ENCODE measurements at regions not wholly inside any gene's neighbourhood (a gene's known extent, or its start where the extent isn't known, plus 50 kb on each side); places are given as distances from the start of the nearest gene placed in this dataset.

DNA sequence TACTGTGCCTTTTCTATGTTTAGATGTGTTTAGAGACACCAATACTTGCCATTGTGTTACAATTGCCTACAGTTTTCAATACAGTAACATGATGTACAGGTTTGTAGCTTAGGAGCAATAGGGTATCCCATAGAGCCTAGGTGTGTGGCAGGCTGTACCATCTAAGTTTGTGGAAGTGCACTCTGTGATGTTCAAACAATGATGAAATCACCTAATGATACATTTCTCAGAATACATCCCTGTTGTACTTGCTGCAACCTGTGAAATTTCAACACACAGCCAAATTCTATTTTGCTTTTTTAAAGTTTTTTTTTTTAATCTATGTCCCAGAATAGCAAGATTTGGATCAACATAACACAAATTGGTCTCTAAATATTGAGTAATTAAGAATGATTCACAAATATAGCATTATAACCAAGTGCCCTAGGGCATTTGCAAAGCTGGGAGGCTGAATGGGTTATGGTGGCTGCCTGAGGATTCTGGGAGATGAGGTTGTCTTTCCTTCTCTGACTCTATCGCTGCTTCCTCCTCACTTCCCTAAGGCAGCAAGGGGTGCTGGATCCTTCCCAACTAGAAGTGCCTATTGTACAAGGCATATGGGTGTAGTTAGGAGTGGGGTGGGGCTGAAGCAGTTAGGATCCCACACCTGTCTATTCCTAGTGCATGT, 78.3 kb downstream of the SKA1 start:
- Histone ChIP-seq H3K36me3 (no peaks in the 10 kb centered on the region), H3K27ac (no peak overlapping the region), H3K9me3 (no peaks in the 10 kb centered on the region), H3K4me3 (no peak overlapping the region), H3K27me3 (peaks cover 0 to 8% (median 0%) of the 10 kb centered on the region in 4 donors), H3K4me1 (peaks cover 0 to 18% (median 7%) of the 10 kb centered on the region in 3 donors)
- WGBS, 2 donors = 33 to 45% methylated on average over 1 of the region's 1 CpG
- TF ChIP-seq, protein P1, sequence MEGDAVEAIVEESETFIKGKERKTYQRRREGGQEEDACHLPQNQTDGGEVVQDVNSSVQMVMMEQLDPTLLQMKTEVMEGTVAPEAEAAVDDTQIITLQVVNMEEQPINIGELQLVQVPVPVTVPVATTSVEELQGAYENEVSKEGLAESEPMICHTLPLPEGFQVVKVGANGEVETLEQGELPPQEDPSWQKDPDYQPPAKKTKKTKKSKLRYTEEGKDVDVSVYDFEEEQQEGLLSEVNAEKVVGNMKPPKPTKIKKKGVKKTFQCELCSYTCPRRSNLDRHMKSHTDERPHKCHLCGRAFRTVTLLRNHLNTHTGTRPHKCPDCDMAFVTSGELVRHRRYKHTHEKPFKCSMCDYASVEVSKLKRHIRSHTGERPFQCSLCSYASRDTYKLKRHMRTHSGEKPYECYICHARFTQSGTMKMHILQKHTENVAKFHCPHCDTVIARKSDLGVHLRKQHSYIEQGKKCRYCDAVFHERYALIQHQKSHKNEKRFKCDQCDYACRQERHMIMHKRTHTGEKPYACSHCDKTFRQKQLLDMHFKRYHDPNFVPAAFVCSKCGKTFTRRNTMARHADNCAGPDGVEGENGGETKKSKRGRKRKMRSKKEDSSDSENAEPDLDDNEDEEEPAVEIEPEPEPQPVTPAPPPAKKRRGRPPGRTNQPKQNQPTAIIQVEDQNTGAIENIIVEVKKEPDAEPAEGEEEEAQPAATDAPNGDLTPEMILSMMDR (IDR thresholded peaks at IDR 0.05) = no peak
- TF ChIP-seq POLR2A (IDR thresholded peaks at IDR 0.05) = no peak
- intact Hi-C loops (cut with DNase I) = no loop called here
- DNase-seq = no peak

DNA sequence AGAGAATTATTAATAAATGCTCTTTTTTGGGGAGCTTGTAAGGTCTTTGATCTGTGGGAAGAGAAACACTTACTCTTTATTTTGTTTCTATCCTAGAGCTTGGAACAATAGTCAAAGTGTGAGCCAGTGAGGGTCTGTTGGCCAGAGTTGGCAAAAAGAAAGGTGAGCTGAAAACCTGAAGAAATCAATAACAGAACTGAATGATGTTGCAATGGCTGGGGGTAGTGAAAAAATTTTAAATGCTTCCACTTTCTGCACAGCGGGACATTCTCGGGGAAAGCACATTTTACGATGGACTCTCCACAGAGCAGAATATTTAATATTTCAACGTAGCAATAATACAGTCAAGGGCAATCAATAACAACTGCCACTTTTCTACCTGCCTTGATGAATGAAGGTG, 78.9 kb downstream of the SKA1 start:
- H3K27me3 ChIP-seq = peaks cover 0 to 2% (median 0%) of the 10 kb centered on the region in 4 donors
- TF ChIP-seq, protein P1 (IDR thresholded peaks at IDR 0.05) = no peak
- no peak for TF ChIP-seq POLR2A (IDR thresholded peaks at IDR 0.05)
- H3K9me3 ChIP-seq = no peaks in the 10 kb centered on the region
- H3K4me3 ChIP-seq = no peak overlapping the region
- no peak for DNase-seq
- 69 to 79% methylated on average over 4 of the region's 4 CpGs for WGBS, 2 donors
- H3K4me1 ChIP-seq = peaks cover 0 to 18% (median 7%) of the 10 kb centered on the region in 3 donors
- no peak overlapping the region for H3K27ac ChIP-seq
- intact Hi-C loops (cut with DNase I) = no loop called here
- H3K36me3 ChIP-seq = no peaks in the 10 kb centered on the region

DNA sequence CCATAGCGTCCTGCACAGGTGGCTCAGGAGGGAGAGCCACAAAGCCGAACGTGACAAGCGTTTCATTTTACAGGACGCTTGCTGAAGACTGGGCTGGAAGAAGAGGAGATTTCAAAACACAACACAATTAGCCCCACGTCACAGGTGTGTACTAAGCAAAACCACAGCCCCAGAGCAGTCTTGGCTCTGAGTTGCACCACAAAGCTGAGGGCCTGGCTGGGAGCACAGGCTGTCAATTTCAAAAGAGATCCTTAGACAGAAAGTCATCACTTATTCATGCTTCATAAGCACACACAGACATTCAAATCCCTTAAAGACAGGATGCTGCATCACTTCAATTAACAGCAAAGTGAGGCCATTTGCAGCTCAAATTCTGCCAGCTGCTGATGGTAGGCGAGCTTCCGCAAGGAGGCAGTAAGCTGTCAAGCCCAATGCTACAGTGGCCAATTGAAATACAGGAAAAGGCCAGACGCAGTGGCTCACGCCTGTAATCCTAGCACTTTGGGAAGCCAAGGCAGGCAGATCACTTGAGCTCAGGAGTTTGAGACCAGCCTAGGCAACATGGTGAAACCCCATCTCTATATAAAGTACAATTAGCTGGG, 79.6 kb downstream of the SKA1 start:
- Histone ChIP-seq H3K4me1 (peaks cover 0 to 18% (median 7%) of the 10 kb centered on the region in 3 donors), H3K9me3 (no peaks in the 10 kb centered on the region), H3K27ac (no peak overlapping the region), H3K27me3 (no peaks in the 10 kb centered on the region), H3K36me3 (no peaks in the 10 kb centered on the region), H3K4me3 (no peak overlapping the region)
- TF ChIP-seq POLR2A (IDR thresholded peaks at IDR 0.05) = no peak
- TF ChIP-seq, protein P1 (IDR thresholded peaks at IDR 0.05) = peak in 1 of 6 experiments; percentile 20
- no peak for DNase-seq
- intact Hi-C loops (cut with DNase I) = no loop called here
- 33 to 38% methylated on average over 2 to 5 of the region's 10 CpGs for WGBS, 2 donors

DNA sequence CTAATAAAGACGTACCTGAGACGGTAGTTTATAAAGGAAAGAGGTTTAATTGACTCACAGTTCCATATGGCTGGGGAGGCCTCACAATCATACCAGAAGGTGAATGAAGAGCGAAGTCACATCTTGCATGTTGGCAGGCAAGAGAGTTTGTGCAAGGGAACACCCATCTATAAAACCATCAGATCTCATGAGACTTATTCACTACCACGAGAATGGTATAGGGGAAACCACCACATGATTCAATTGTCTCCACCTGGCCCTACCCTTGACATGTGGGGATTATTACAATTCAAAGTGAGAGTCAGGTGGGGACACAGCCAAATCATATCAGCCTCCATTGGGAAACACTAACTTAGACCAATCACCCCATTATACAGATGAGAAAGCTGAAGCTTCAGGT, 81.4 kb downstream of the SKA1 start:
- H3K4me3 ChIP-seq = no peak overlapping the region
- no peaks in the 10 kb centered on the region for H3K36me3 ChIP-seq
- no peak overlapping the region for H3K27ac ChIP-seq
- intact Hi-C loops (cut with DNase I) = no loop called here
- TF ChIP-seq POLR2A (IDR thresholded peaks at IDR 0.05) = no peak
- TF ChIP-seq, protein P1 (IDR thresholded peaks at IDR 0.05) = no peak
- peaks cover 0 to 18% (median 7%) of the 10 kb centered on the region in 3 donors for H3K4me1 ChIP-seq
- DNase-seq = no peak
- H3K9me3 ChIP-seq = no peaks in the 10 kb centered on the region
- no peaks in the 10 kb centered on the region for H3K27me3 ChIP-seq
- 75 to 88% methylated on average over 4 of the region's 4 CpGs for WGBS, 2 donors

DNA sequence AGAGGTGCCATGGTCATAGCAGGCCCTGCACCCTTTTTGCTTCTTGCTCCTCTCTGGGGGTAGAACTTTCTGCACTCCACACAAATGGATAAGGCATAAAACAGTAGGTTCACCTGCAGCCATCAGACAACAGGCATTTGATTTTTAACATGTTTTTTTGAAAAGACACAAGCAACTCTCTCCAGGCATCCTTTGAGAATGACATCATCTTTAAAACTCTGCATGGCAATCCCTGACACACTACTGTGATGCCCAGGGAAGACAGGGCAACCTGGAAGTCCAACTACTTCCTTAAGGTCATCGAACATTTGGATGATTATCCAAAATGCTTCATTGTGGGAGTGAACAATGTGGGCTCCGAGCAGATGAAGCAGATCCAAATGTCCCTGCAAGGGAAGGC, 82.8 kb downstream of the SKA1 start:
- H3K36me3 ChIP-seq = no peaks in the 10 kb centered on the region
- no peaks in the 10 kb centered on the region for H3K9me3 ChIP-seq
- 94 to 100% methylated on average over 2 of the region's 2 CpGs for WGBS, 2 donors
- DNase-seq = no peak
- TF ChIP-seq, protein P1 (IDR thresholded peaks at IDR 0.05) = no peak
- TF ChIP-seq POLR2A (IDR thresholded peaks at IDR 0.05) = no peak
- H3K27ac ChIP-seq = no peak overlapping the region
- H3K4me1 ChIP-seq = peaks cover 0 to 17% (median 7%) of the 10 kb centered on the region in 3 donors
- intact Hi-C loops (cut with DNase I) = no loop called here
- H3K4me3 ChIP-seq = no peak overlapping the region
- H3K27me3 ChIP-seq = no peaks in the 10 kb centered on the region

All from esophagus squamous epithelium (tissue), 5 donors.